ENCODE measurements at regions not wholly inside any gene's neighbourhood (a gene's known extent, or its start where the extent isn't known, plus 50 kb on each side); places are given as distances from the start of the nearest gene placed in this dataset.

DNA sequence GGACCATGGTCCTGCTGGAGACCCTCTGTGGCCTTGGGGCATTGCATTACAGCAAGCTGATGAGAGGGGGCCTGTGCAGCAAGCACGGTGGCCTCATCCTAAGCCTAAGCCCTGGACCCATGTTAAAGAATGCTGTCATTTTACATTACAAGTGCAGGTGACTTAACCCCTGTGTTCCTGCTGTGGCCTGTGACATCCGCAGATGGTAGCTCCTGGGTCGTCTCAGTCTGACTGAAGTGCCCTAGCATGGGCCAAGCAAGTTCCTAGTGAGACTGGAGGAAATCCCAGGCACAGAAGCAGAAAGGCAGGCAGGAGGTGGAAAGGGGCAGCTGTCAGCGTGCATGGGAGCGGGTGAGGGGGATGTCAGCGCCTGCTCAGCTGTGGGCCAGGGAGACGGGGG lies 252.4 kb downstream of the FNDC1 start:
- TF ChIP-seq EZH2 (IDR thresholded peaks at IDR 0.05; ENCODE audit: borderline replicate concordance, low read length): no peak
- TF ChIP-seq, protein P1, sequence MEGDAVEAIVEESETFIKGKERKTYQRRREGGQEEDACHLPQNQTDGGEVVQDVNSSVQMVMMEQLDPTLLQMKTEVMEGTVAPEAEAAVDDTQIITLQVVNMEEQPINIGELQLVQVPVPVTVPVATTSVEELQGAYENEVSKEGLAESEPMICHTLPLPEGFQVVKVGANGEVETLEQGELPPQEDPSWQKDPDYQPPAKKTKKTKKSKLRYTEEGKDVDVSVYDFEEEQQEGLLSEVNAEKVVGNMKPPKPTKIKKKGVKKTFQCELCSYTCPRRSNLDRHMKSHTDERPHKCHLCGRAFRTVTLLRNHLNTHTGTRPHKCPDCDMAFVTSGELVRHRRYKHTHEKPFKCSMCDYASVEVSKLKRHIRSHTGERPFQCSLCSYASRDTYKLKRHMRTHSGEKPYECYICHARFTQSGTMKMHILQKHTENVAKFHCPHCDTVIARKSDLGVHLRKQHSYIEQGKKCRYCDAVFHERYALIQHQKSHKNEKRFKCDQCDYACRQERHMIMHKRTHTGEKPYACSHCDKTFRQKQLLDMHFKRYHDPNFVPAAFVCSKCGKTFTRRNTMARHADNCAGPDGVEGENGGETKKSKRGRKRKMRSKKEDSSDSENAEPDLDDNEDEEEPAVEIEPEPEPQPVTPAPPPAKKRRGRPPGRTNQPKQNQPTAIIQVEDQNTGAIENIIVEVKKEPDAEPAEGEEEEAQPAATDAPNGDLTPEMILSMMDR (conservative IDR thresholded peaks at IDR 0.05 in 1 of 2, IDR thresholded peaks at IDR 0.05 in 1 of 2; ENCODE audit: extremely low read depth in 1 of 2, insufficient read depth in 1 of 2, low read depth in 1 of 2, low read length in 2 of 2): no peak
